NCI-H2196 (cell line): ENCODE measurements at regions not wholly inside any gene's neighbourhood (a gene's known extent, or its start where the extent isn't known, plus 50 kb on each side); places are given as distances from the start of the nearest gene placed in this dataset.

Experiments used
- DNase-seq: peaks from one replicate; lab custom pipeline; 2025; ENCODE audit not compliant: unreplicated experiment; lab: John Stamatoyannopoulos, UW

DNA sequence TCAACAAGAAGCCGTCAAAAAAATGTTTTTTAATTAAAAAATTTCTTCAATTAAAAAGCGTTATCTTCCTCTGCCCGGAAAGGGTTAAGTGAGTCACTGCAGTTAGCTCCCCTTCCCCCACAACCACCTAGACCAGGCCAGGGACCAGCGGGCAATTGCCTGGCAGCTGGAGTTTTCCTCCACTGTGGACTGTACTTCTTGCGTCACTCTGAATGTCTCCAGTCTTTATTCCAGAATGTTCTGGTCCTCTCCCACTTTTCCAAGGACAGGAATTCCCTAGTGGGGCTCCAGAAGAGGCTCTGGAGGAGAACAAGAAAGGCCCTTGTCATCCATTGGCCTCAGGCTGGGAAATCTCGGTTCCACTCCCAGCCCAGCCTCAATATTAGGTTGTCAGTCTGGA, 114.0 kb downstream of the C9orf50 start:
- DNase-seq: no peak

DNA sequence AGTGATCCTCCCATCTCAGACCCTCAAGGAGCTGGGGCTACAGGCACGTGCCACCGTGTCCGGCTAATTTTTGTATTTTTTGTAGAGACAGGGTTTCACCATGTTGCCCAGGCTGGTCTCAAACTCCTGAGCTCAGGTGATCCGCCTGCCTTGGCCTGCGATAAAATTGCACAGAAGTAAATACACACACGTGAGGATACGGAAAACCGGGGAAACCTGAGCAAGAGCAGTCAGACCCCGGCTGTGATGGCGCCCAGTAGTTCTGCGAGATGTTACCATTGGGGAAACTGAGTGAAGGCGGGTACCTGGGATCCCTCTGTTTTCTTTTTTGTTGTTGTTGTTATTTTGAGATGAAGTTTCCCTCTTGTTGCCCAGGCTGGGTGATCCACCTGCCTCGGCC, 114.9 kb downstream of the C9orf50 start:
- no peak for DNase-seq

GRCh38 chr9:129505270-129505902, 115.5 kb downstream of the C9orf50 start:
- DNase-seq: no peak

DNA sequence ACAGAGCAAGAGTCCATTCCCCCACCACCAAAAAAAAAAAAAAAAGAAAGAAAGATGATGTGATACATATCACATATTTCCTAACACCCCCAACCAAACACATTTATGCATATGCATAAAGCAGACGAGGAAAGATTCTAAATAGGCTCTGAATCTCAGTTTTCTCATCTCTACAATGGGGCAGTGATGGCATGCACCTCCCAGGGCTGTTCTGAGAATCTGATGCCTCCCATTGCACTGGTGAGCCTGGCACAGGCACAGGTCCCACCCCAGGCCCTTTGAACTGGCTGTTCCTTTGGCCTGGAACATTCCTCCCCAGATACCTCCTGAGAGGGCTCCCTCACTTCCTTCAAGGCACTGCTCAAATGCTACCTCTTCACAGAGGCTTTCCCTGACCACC, 116.5 kb downstream of the C9orf50 start:
- no peak for DNase-seq

- no peak for DNase-seq
These were observed 119.1 kb downstream of the C9orf50 start for GRCh38 chr9:129501771-129502319.

- DNase-seq: no peak
These were observed 119.8 kb downstream of the C9orf50 start for GRCh38 chr9:129500863-129501770.

GRCh38 chr9:129500161-129500862, 120.6 kb downstream of the C9orf50 start:
- no peak for DNase-seq

DNA sequence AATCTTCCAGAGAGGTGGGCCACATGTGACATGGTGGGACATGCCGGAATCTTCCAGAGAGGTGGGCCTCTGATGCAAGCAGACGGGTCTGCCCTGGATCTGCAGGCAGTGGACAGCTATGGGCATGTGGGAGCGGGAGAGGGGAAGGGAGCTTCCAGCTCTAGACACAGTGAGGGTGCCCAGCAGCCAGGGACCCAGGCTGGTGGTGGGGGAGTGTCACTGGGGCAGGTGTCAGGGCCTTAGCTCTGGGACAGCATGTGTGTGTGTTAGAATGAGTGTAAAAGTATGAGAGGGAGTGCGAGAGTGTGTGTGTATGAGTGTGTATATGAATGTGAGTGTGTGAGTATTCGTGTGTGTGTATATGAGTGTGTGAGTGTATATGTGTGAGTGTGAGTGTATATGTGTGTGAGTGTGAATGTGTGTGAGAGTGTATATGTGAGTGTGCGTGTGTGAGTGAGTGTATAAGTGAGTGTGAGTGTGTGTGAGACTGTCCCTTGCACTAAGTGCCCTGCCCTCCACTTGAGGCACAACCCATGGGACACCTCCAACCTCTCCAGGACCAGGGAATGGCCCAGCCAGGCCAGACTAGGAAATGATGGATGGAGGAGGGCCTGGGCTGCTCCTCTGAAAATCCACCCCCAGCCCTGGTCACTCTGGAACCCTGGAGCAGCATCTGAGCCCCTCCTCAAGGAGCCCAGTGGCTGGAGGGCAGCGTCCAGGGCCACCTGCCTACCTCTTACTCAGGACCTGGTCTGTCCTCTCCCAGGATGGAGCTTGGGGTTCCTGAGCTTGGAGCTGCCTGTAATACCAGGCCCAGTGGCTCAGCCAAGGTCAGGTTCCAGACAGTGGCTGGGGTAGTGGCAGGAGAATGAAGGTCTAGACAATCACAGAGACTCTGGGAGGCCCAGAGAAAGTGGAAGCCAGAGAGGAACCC, 122.2 kb downstream of the C9orf50 start:
- DNase-seq: no peak

- no peak for DNase-seq
These were observed 123.0 kb downstream of the C9orf50 start for GRCh38 chr9:129497813-129498450.

GRCh38 chr9:129497005-129497812, 123.7 kb downstream of the C9orf50 start:
- no peak for DNase-seq

GRCh38 chr9:129496473-129497004, 124.4 kb downstream of the C9orf50 start:
- DNase-seq: peak; percentile 86

- peak; percentile 89 for DNase-seq
These were observed 125.1 kb downstream of the C9orf50 start for GRCh38 chr9:129495620-129496472.

DNA sequence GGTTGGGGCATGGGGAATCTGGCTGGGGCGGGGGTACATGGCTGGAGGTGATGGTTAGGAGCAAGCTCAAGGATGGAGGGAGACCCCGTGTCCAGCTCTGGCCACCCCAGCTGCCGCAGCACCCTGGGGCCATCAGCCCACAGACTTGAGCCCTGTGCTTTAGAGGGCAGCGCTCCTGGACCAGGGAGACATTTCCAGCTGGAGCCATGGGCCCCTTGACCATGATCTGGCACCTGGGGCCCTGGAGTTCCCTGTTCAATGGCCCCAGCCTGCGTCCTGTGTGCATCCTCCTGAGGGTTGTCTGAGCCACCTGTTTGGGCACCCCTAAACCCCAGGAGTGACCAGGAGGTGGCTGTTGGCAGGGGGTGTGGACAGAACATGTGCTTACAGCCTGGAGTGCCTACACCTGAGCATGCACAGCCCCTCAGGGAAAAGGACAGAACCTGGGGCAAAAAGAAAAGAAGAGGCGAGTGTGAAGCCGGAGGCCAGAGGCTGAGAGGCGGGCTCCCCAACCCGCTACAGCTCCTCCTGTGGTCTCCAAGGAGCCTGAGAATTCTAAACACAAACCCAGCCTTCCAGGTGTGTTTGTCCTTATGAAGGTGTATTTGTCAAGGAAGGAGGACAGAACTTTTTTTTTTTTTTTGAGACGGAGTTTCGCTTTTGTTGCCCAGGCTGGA, 126.7 kb downstream of the C9orf50 start:
- no peak for DNase-seq

- DNase-seq: no peak
These were observed 127.2 kb downstream of the C9orf50 start for GRCh38 chr9:129493706-129494047.

DNA sequence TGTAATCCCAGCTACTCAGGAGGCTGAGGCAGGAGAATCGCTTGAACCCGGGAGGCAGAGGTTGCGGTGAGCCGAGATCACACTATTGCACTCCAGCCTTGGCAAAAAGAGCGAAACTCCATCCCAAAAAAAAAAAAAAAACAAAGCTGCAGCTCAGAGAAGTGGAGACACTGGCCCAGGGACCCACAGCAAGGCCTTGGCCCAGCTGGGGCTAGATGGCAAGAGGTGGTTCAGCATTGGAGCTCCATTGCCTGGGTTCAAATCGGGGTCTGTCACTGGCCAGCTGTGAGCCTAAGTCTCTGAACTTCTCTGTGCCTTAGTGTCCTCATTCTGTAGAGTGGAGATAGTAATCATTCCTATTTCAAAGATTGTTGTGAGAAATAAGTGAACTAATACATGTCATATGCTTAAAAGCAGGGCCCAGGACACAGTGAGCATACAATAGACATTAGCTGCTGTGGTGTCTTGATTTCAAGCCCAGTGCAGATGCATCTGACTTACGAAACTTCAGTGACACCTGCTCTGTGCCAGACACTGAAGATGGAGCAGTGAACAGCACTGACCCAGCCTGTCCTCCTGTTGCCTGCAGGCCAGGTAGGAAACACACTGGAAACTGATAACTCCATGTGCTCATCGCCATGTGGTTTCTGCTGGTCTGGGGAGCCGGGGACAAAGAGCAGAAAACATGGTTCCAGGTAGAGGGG, 127.7 kb downstream of the C9orf50 start:
- no peak for DNase-seq

GRCh38 chr9:129491487-129491855, 129.4 kb downstream of the C9orf50 start:
- no peak for DNase-seq
